ENCODE measurements at regions not wholly inside any gene's neighbourhood (a gene's known extent, or its start where the extent isn't known, plus 50 kb on each side); places are given as distances from the start of the nearest gene placed in this dataset.
"Not testable (repeated sequence)": the region's sequence is repeated elsewhere in the genome, so short reads cannot be mapped to it uniquely, and the experiment has no call there.

- no peak for DNase-seq
Measured at GRCh38 chr6:92231171-92231701, 1188.1 kb downstream of the EPHA7 start.

GRCh38 chr6:92219987-92220386 is 1199.4 kb downstream of the EPHA7 start:
- not testable (repeated sequence) for DNase-seq

GRCh38 chr6:92216717-92217116 is 1202.6 kb downstream of the EPHA7 start:
- no peak for DNase-seq

GRCh38 chr6:92201618-92202017 is 1217.7 kb downstream of the EPHA7 start:
- no peak for DNase-seq

GRCh38 chr6:92196325-92196724 is 1223.0 kb downstream of the EPHA7 start:
- no peak for DNase-seq

- DNase-seq: no peak
Measured at GRCh38 chr6:92195796-92196195, 1223.6 kb downstream of the EPHA7 start.

GRCh38 chr6:92188016-92188415 is 1231.3 kb downstream of the EPHA7 start:
- no peak for DNase-seq

- no peak for DNase-seq
Measured at GRCh38 chr6:92184933-92185332, 1234.4 kb downstream of the EPHA7 start.

GRCh38 chr6:92181347-92181746 is 1238.0 kb downstream of the EPHA7 start:
- no peak for DNase-seq

- DNase-seq: no peak
Measured at GRCh38 chr6:92180090-92180489, 1239.3 kb downstream of the EPHA7 start.

- no peak for DNase-seq
Measured at GRCh38 chr6:92176666-92177065, 1242.7 kb downstream of the EPHA7 start.

GRCh38 chr6:92174398-92175073 is 1244.8 kb downstream of the EPHA7 start:
- DNase-seq: no peak

- DNase-seq: no peak
Measured at GRCh38 chr6:92169506-92169905, 1249.9 kb downstream of the EPHA7 start.

GRCh38 chr6:92166666-92167065 is 1252.7 kb downstream of the EPHA7 start:
- no peak for DNase-seq

GRCh38 chr6:92161953-92162352 is 1257.4 kb downstream of the EPHA7 start:
- DNase-seq: no peak

GRCh38 chr6:92160226-92160625 is 1259.1 kb downstream of the EPHA7 start:
- no peak for DNase-seq

GRCh38 chr6:92159046-92159445 is 1260.3 kb downstream of the EPHA7 start:
- DNase-seq: no peak

GRCh38 chr6:92150553-92150952 is 1268.8 kb downstream of the EPHA7 start:
- no peak for DNase-seq

- no peak for DNase-seq
Measured at GRCh38 chr6:92147246-92147645, 1272.1 kb downstream of the EPHA7 start.

- no peak for DNase-seq
Measured at GRCh38 chr6:92139601-92140000, 1279.8 kb downstream of the EPHA7 start.

- no peak for DNase-seq
Measured at GRCh38 chr6:92132957-92133356, 1286.4 kb downstream of the EPHA7 start.

- DNase-seq: no peak
Measured at GRCh38 chr6:92132457-92132856, 1286.9 kb downstream of the EPHA7 start.

- DNase-seq: no peak
Measured at GRCh38 chr6:92130944-92131343, 1288.4 kb downstream of the EPHA7 start.

GRCh38 chr6:92126983-92127382 is 1292.4 kb downstream of the EPHA7 start:
- no peak for DNase-seq

GRCh38 chr6:92126088-92126487 is 1293.3 kb downstream of the EPHA7 start:
- no peak for DNase-seq

Data from activated naive CD4-positive, alpha-beta T cell treated with anti-CD3 and anti-CD28 coated beads, Interleukin-2, amount 50 U/mL, for 16 hours (primary cell).